GM12878 (cell line): ENCODE measurements at regions not wholly inside any gene's neighbourhood (a gene's known extent, or its start where the extent isn't known, plus 50 kb on each side); places are given as distances from the start of the nearest gene placed in this dataset.
"Not testable (repeated sequence)": the region's sequence is repeated elsewhere in the genome, so short reads cannot be mapped to it uniquely, and the experiment has no call there.

Experiments used
- ATAC-seq: fragments of 200-7000 bp; cut with Tn5 transposase; 3 replicates; pipeline ENCODE4 v1.9.1; 2020; ENCODE audit warnings: mild to moderate bottlenecking, moderate library complexity
- BruUV-seq: library from RNA; stranded (reverse); fragments of 400-500 nt; replicated peaks from 2 replicates; lab custom pipeline; 2021; lab: Mats Ljungman, UMichigan
- CTCF ChIA-PET: fragments of 300-600 bp; sonication (Branson Sonifier 250); formaldehyde crosslinking; extraction: SDS; loops from one replicate; lab custom pipeline; 2021; ENCODE audit warnings: inconsistent platforms; lab: Yijun Ruan, JAX
- POLR2A ChIA-PET: fragments of 350-600 bp; formaldehyde crosslinking; extraction: SDS; loops from one replicate; lab custom pipeline; 2021; ENCODE audit warnings: inconsistent platforms; lab: Charles Lee
- RAD21 ChIA-PET: fragments of 300-600 bp; sonication (Branson Sonifier 250); formaldehyde crosslinking; loops from one replicate; lab custom pipeline; 2023; ENCODE audit warnings: antibody characterized with exemption; ENCODE audit not compliant: unreplicated experiment; lab: Charles Lee
- SMC1A ChIA-PET: fragments of 300-600 bp; sonication (Branson Sonifier 250); formaldehyde crosslinking; loops from one replicate; lab custom pipeline; 2023; ENCODE audit not compliant: unreplicated experiment, uncharacterized antibody; lab: Charles Lee
- DNase-seq: peaks from one replicate; pipeline ENCODE4 v3.0.0-alpha.2; 2011; ENCODE audit warnings: low read depth, low spot score
- FAIRE-seq: peaks from 3 replicates; lab custom pipeline; 2011; peaks lifted over from hg19 to GRCh38; lab: Jason Lieb, UNC
- H2AFZ ChIP-seq: 2 replicates; pipeline ENCODE4 v1.6.0; 2011; ENCODE audit warnings: low read depth, low read length, control low read depth; ENCODE audit not compliant: control insufficient read depth
- H3K27ac ChIP-seq: 2 replicates; pipeline ENCODE4 v1.5.1; 2011; ENCODE audit warnings: control low read depth; ENCODE audit not compliant: control insufficient read depth, insufficient read depth
- H3K27me3 ChIP-seq, 2 experiments: replicated peaks in 1 of 2; 2 replicates each; pipeline versions ENCODE4 v1.6.0 to v1.6.1; 2011; ENCODE audit warnings: low read length in 1 of 2; ENCODE audit not compliant: control insufficient read depth in 2 of 2, insufficient read depth in 2 of 2
- H3K36me3 ChIP-seq, 2 experiments: 2 replicates each; pipeline ENCODE4 v1.5.1; 2011; ENCODE audit warnings: low read length in 1 of 2; ENCODE audit not compliant: control insufficient read depth in 2 of 2, insufficient read depth in 2 of 2
- H3K4me1 ChIP-seq: 2 replicates; pipeline ENCODE4 v1.6.1; 2011; ENCODE audit warnings: mild to moderate bottlenecking, low read length, moderate library complexity, mixed read lengths; ENCODE audit not compliant: control insufficient read depth, insufficient read depth
- H3K4me2 ChIP-seq: 2 replicates; pipeline ENCODE4 v1.6.0; 2011; ENCODE audit warnings: control low read depth; ENCODE audit not compliant: control insufficient read depth, insufficient read depth
- H3K4me3 ChIP-seq: fragments of 200-600 bp; sonication (generic); 2 replicates; pipeline ENCODE4 v1.5.1; 2016
- H3K79me2 ChIP-seq: 2 replicates; pipeline ENCODE4 v1.6.0; 2011; ENCODE audit warnings: low read length; ENCODE audit not compliant: control insufficient read depth, insufficient read depth
- H3K9ac ChIP-seq: 2 replicates; pipeline ENCODE4 v1.8.0; 2011; ENCODE audit warnings: low read length, control low read depth, mixed read lengths; ENCODE audit not compliant: control insufficient read depth, insufficient read depth
- H3K9me3 ChIP-seq: replicated peaks from 3 replicates; pipeline ENCODE4 v1.5.1; 2011; ENCODE audit warnings: mild to moderate bottlenecking, low read length; ENCODE audit not compliant: control insufficient read depth, insufficient read depth
- H4K20me1 ChIP-seq: 2 replicates; pipeline ENCODE4 v1.6.0; 2011; ENCODE audit not compliant: control insufficient read depth, insufficient read depth
- WGBS: methylation state at CpG from one replicate; pipeline ENCODE4 v1.1.6; 2016; ENCODE audit warnings: low lambda C conversion rate; ENCODE audit not compliant: insufficient replicate concordance, insufficient coverage; ENCODE audit errors: missing lambda C conversion rate; 5-methylcytosine and 5-hydroxymethylcytosine counted together
- in situ Hi-C: fragments of 300-500 bp; cut with MboI; formaldehyde crosslinking; loops from 9 replicates; pipeline ENCODE4 v1.14.3; 2018; ENCODE audit warnings: mixed read lengths
- intact Hi-C: fragments of 100-400 bp; cut with micrococcal nuclease; formaldehyde crosslinking; loops from one replicate; pipeline ENCODE4 v1.14.2; 2022; ENCODE audit not compliant: unreplicated experiment

- H3K4me3 ChIP-seq, H3K36me3 ChIP-seq, H3K27ac ChIP-seq, H3K4me2 ChIP-seq, H3K79me2 ChIP-seq, intact Hi-C loops, POLR2A ChIA-PET, in situ Hi-C loops, FAIRE-seq, SMC1A ChIA-PET, H3K4me1 ChIP-seq, H4K20me1 ChIP-seq, ATAC-seq, BruUV-seq, CTCF ChIA-PET, H3K9me3 ChIP-seq, DNase-seq, RAD21 ChIA-PET, H3K9ac ChIP-seq, H2AFZ ChIP-seq, H3K27me3 ChIP-seq: not testable (repeated sequence)
- 80% methylated on average over 1 of the region's 3 CpGs for WGBS
Observed at GRCh38 chr2:87196720-87197388, 175.2 kb upstream of the PLGLB1 start.

- H3K27ac ChIP-seq, intact Hi-C loops, SMC1A ChIA-PET, in situ Hi-C loops, H3K36me3 ChIP-seq, H3K4me3 ChIP-seq, CTCF ChIA-PET, H3K9me3 ChIP-seq, H3K79me2 ChIP-seq, H2AFZ ChIP-seq, RAD21 ChIA-PET, H3K9ac ChIP-seq, H4K20me1 ChIP-seq, BruUV-seq, FAIRE-seq, POLR2A ChIA-PET, H3K4me1 ChIP-seq, H3K27me3 ChIP-seq, H3K4me2 ChIP-seq, ATAC-seq, DNase-seq: not testable (repeated sequence)
- WGBS: 25% methylated on average over 2 of the region's 2 CpGs
Observed at GRCh38 chr2:87198422-87198821, 176.8 kb upstream of the PLGLB1 start.

- H3K4me3 ChIP-seq, H4K20me1 ChIP-seq, ATAC-seq, FAIRE-seq, H3K9ac ChIP-seq, CTCF ChIA-PET, H3K27me3 ChIP-seq, H2AFZ ChIP-seq, intact Hi-C loops, H3K4me1 ChIP-seq, BruUV-seq, H3K79me2 ChIP-seq, H3K4me2 ChIP-seq, POLR2A ChIA-PET, SMC1A ChIA-PET, H3K36me3 ChIP-seq, in situ Hi-C loops, H3K27ac ChIP-seq, RAD21 ChIA-PET, DNase-seq, H3K9me3 ChIP-seq: not testable (repeated sequence)
- no CpG with 5 or more reads among the region's 9 CpGs for WGBS
Observed at GRCh38 chr2:87199228-87199627, 177.6 kb upstream of the PLGLB1 start.

GRCh38 chr2:87204569-87205147 lies 183.0 kb upstream of the PLGLB1 start:
- H3K9ac ChIP-seq, POLR2A ChIA-PET, H2AFZ ChIP-seq, ATAC-seq, BruUV-seq, H3K4me3 ChIP-seq, DNase-seq, H4K20me1 ChIP-seq, H3K9me3 ChIP-seq, CTCF ChIA-PET, RAD21 ChIA-PET, H3K79me2 ChIP-seq, H3K27me3 ChIP-seq, H3K4me2 ChIP-seq, SMC1A ChIA-PET, H3K27ac ChIP-seq, H3K4me1 ChIP-seq, H3K36me3 ChIP-seq, intact Hi-C loops, FAIRE-seq: not testable (repeated sequence)
- WGBS: 90% methylated on average over 2 of the region's 8 CpGs
- in situ Hi-C loops: loop anchor here (25.0 kb wide), 1 partner anchor 392 kb away; no protein-coding TSS in a partner anchor
